ENCODE measurements at regions not wholly inside any gene's neighbourhood (a gene's known extent, or its start where the extent isn't known, plus 50 kb on each side); places are given as distances from the start of the nearest gene placed in this dataset.
A peak's percentile ranks its signal among the peaks of the same experiment; 100 is the strongest.

DNA sequence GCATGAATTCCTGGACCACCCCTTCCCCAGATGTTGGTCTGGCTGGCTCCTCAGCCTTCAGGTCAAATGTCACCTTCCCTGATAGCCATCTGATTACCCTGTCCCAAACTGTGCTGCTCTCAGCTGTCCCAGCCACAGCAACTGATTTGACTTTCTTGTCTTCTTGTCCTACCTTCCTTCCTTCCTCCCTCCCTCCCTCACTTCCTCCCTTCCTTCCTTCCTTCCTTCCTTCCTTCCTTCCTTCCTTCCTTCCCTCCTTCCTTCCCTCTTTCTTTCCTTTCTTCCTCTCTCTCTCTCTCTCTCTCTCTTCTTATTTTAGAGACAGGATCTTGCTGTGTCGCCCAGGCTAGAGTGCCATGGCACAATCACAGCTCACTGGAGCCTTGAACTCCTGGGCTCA, 242.5 kb downstream of the RPS24 start:
- WGBS, 2 donors, result 89 to 100% methylated on average over 1 of the region's 1 CpG
- Histone ChIP-seq H3K4me1 (no peaks in the 10 kb centered on the region), H3K27me3 (no peaks in the 10 kb centered on the region), H3K9me3 (no peaks in the 10 kb centered on the region), H3K4me3 (no peak overlapping the region), H3K36me3 (no peaks in the 10 kb centered on the region), H3K27ac (no peak overlapping the region)
- ATAC-seq (ENCODE audit: low FRiP score in 2 of 2), result no peak
- no peak for DNase-seq
- TF ChIP-seq POLR2AphosphoS5 (IDR thresholded peaks at IDR 0.05), result no peak
- TF ChIP-seq, protein P1, sequence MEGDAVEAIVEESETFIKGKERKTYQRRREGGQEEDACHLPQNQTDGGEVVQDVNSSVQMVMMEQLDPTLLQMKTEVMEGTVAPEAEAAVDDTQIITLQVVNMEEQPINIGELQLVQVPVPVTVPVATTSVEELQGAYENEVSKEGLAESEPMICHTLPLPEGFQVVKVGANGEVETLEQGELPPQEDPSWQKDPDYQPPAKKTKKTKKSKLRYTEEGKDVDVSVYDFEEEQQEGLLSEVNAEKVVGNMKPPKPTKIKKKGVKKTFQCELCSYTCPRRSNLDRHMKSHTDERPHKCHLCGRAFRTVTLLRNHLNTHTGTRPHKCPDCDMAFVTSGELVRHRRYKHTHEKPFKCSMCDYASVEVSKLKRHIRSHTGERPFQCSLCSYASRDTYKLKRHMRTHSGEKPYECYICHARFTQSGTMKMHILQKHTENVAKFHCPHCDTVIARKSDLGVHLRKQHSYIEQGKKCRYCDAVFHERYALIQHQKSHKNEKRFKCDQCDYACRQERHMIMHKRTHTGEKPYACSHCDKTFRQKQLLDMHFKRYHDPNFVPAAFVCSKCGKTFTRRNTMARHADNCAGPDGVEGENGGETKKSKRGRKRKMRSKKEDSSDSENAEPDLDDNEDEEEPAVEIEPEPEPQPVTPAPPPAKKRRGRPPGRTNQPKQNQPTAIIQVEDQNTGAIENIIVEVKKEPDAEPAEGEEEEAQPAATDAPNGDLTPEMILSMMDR (IDR thresholded peaks at IDR 0.05), result no peak
- no peak for TF ChIP-seq POLR2A (IDR thresholded peaks at IDR 0.05)
- TF ChIP-seq EP300 (IDR thresholded peaks at IDR 0.05), result no peak

DNA sequence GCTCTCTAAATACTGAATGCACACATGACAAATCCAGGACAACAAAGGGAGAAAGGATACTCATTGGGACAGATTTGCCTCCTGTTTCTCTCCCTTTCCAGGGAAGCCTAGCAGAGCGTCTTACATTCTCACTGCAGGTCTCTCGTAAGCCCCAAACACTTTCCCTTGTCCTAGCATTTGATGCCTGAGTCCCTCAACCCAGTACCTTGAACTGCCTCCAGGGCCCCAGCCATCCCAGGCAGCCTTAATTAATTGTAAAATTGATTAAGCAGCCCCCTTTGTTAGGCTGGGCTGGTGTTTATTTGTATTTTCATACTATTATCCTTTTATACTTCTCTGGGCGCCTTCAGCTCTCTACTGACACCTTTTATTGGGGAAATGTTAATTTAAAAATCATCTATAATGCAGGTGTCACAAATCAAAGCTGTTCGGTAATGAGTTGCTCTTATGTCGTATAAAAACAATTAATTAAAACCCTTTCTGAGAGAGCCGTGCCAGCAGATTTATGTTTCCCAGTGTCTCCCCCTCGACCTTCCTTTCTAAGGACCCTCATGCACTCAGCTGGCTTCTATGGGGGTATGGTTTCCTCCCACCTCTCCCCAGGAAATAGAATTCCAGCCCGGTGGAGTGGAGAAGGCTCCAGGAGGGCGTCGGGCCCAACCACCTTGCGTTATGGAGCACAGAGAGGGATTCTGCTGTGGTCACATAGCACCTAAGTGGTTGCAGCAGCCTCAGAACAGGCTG, 243.8 kb downstream of the RPS24 start:
- no peaks in the 10 kb centered on the region for H3K36me3 ChIP-seq
- H3K27ac ChIP-seq, result no peak overlapping the region
- H3K27me3 ChIP-seq, result no peaks in the 10 kb centered on the region
- ATAC-seq (ENCODE audit: low FRiP score in 2 of 2) (no peak), DNase-seq (no peak)
- WGBS, 2 donors, result 82 to 83% methylated on average over 11 of the region's 11 CpGs
- no peak for TF ChIP-seq POLR2A (IDR thresholded peaks at IDR 0.05)
- TF ChIP-seq POLR2AphosphoS5 (IDR thresholded peaks at IDR 0.05), result no peak
- TF ChIP-seq EP300 (IDR thresholded peaks at IDR 0.05), result no peak
- TF ChIP-seq, protein P1 (IDR thresholded peaks at IDR 0.05), result no peak
- no peak overlapping the region for H3K4me3 ChIP-seq
- no peaks in the 10 kb centered on the region for H3K4me1 ChIP-seq
- H3K9me3 ChIP-seq, result no peaks in the 10 kb centered on the region

DNA sequence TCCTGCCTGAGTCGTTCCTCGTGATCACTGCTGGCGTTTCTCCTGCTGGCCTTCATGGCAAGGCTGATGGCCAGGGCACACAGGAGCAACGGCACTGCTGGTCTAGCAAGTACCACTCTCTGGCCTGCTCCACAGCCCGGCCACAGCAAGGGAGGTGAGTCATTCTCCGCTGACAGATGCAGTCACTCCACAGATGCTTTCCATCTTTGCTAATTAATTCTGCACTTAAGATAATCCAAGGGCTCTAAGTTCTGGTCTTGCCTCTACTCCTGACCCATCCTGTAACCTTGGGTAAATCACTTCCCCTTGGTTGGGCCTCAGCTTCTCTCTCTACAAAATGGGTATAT, 244.4 kb downstream of the RPS24 start:
- Histone ChIP-seq H3K4me1 (no peaks in the 10 kb centered on the region), H3K4me3 (no peak overlapping the region), H3K9me3 (no peaks in the 10 kb centered on the region), H3K27me3 (no peaks in the 10 kb centered on the region), H3K36me3 (no peaks in the 10 kb centered on the region), H3K27ac (no peak overlapping the region)
- no peak for ATAC-seq (ENCODE audit: low FRiP score in 2 of 2)
- TF ChIP-seq POLR2AphosphoS5 (IDR thresholded peaks at IDR 0.05) (no peak), EP300 (IDR thresholded peaks at IDR 0.05) (no peak), POLR2A (IDR thresholded peaks at IDR 0.05) (no peak)
- TF ChIP-seq, protein P1 (IDR thresholded peaks at IDR 0.05), result no peak
- DNase-seq, result no peak
- 74 to 86% methylated on average over 2 to 6 of the region's 6 CpGs for WGBS, 2 donors

DNA sequence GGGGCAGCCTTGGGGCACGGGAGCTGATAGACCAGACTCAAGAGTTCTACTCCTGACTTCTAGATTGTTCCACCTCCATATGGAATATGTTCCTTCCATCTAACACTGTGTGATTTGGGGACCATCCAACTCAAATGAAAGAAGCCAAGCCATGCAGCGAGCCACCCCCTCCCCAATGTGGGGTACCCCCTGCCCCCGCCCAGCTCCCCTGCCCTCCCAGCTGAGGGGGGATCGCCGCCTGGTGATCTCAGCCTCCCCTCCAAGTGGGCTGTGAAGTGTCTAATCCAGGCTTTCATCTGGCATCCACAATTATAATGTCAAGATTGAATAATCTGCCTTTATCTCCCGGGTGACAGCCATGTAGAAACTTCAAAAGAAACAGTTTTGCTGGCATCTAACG, 246.1 kb downstream of the RPS24 start:
- DNase-seq (peak in 1 of 2 donors; percentile 29), ATAC-seq (ENCODE audit: low FRiP score in 2 of 2) (no peak)
- 75 to 77% methylated on average over 6 to 7 of the region's 7 CpGs for WGBS, 2 donors
- H3K9me3 ChIP-seq, result no peaks in the 10 kb centered on the region
- no peaks in the 10 kb centered on the region for H3K27me3 ChIP-seq
- no peak overlapping the region for H3K4me3 ChIP-seq
- no peaks in the 10 kb centered on the region for H3K36me3 ChIP-seq
- no peak overlapping the region for H3K27ac ChIP-seq
- TF ChIP-seq POLR2AphosphoS5 (IDR thresholded peaks at IDR 0.05) (no peak), POLR2A (IDR thresholded peaks at IDR 0.05) (no peak), EP300 (IDR thresholded peaks at IDR 0.05) (no peak)
- TF ChIP-seq, protein P1 (IDR thresholded peaks at IDR 0.05), result no peak
- H3K4me1 ChIP-seq, result no peaks in the 10 kb centered on the region

DNA sequence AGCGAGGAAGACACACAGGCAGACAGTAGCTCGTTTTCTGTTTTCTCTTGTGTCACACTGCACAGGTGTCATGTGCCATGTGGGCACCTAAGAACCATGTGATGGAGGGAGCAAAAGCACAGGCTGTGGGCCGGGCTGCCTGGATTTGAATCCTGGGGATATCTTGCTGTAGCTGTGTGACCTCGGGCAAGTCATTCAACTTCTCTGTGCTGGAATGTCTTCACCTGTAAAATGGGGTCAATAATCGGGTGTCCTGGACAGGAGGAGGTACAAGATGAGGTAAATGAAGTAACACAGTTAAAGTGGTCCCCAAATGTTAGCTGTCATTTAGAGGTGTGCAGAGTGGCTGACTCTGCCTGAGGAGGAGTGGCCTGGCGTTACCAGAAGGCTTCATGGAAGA, 246.9 kb downstream of the RPS24 start:
- Histone ChIP-seq H3K36me3 (no peaks in the 10 kb centered on the region), H3K9me3 (no peaks in the 10 kb centered on the region), H3K27ac (no peak overlapping the region), H3K27me3 (no peaks in the 10 kb centered on the region), H3K4me1 (no peaks in the 10 kb centered on the region), H3K4me3 (no peak overlapping the region)
- 87 to 91% methylated on average over 6 of the region's 6 CpGs for WGBS, 2 donors
- DNase-seq, result no peak
- ATAC-seq (ENCODE audit: low FRiP score in 2 of 2), result no peak
- TF ChIP-seq, protein P1 (IDR thresholded peaks at IDR 0.05), result no peak
- TF ChIP-seq POLR2A (IDR thresholded peaks at IDR 0.05) (no peak), POLR2AphosphoS5 (IDR thresholded peaks at IDR 0.05) (no peak), EP300 (IDR thresholded peaks at IDR 0.05) (no peak)
